H1 (cell line): ENCODE measurements at regions not wholly inside any gene's neighbourhood (a gene's known extent, or its start where the extent isn't known, plus 50 kb on each side); places are given as distances from the start of the nearest gene placed in this dataset.

ENCODE experiments used
- CTCF ChIA-PET: fragments of 300-600 bp; sonication (Branson Sonifier 250); formaldehyde crosslinking; loops from one replicate; lab custom pipeline; 2021; ENCODE audit not compliant: partially characterized antibody; lab: Charles Lee
- POLR2A ChIA-PET: fragments of 300-600 bp; sonication (Branson Sonifier 250); formaldehyde crosslinking; loops from one replicate; lab custom pipeline; 2021; ENCODE audit warnings: inconsistent platforms; ENCODE audit not compliant: partially characterized antibody; lab: Charles Lee
- DNase-seq, 2 experiments: peaks; one replicate each; pipeline versions ENCODE4 v3.0.0 to v3.0.0-alpha.2; 2010 to 2022; ENCODE audit warnings: low spot score in 2 of 2, low read depth in 1 of 2, mixed read lengths in 1 of 2
- FAIRE-seq: peaks from 2 replicates; lab custom pipeline; 2011; peaks lifted over from hg19 to GRCh38; lab: Jason Lieb, UNC
- H2AFZ ChIP-seq: 2 replicates; pipeline ENCODE4 v1.8.1; 2012; ENCODE audit warnings: low read length, inconsistent platforms
- H2AK5ac ChIP-seq: 2 replicates; pipeline ENCODE4 v1.6.1; 2013; ENCODE audit warnings: low read depth, low read length
- H2BK120ac ChIP-seq: replicated peaks from 2 replicates; pipeline ENCODE3; 2013; ENCODE audit warnings: low read depth, low read length, inconsistent platforms
- H2BK12ac ChIP-seq: 2 replicates; pipeline ENCODE4 v1.6.1; 2013; ENCODE audit warnings: low read depth, low read length
- H2BK15ac ChIP-seq: 2 replicates; pipeline ENCODE4 v1.6.1; 2013; ENCODE audit warnings: low read length
- H2BK20ac ChIP-seq: 2 replicates; pipeline ENCODE4 v1.6.1; 2013; ENCODE audit warnings: low read length
- H2BK5ac ChIP-seq: 2 replicates; pipeline ENCODE4 v1.6.1; 2013; ENCODE audit warnings: low read depth, low read length
- H3K14ac ChIP-seq: 2 replicates; pipeline ENCODE4 v1.6.1; 2013; ENCODE audit warnings: inconsistent platforms; ENCODE audit not compliant: insufficient read length
- H3K18ac ChIP-seq: 2 replicates; pipeline ENCODE4 v1.6.1; 2013; ENCODE audit warnings: low read length; ENCODE audit errors: extremely low read depth
- H3K23ac ChIP-seq: 2 replicates; pipeline ENCODE4 v1.6.1; 2013; ENCODE audit warnings: inconsistent platforms; ENCODE audit not compliant: insufficient read length
- H3K23me2 ChIP-seq: 2 replicates; pipeline ENCODE4 v1.6.1; 2013; ENCODE audit warnings: low read depth, low read length
- H3K27ac ChIP-seq: 2 replicates; pipeline ENCODE4 v1.6.1; 2011; ENCODE audit warnings: low read depth, low read length, inconsistent platforms
- H3K27me3 ChIP-seq, 4 experiments: replicated peaks in 1 of 4; 1 replicate in 1 of 4; 2 replicates in 3 of 4; pipeline versions ENCODE4 v1.6.1 to v1.8.1; 2011 to 2013; ENCODE audit warnings: low read length in 3 of 4, mild to moderate bottlenecking in 3 of 4, inconsistent platforms in 2 of 4, mixed read lengths in 2 of 4, moderate library complexity in 1 of 4; ENCODE audit not compliant: control insufficient read depth in 3 of 4, insufficient read depth in 3 of 4; ENCODE audit errors: extremely low read depth in 1 of 4
- H3K36me3 ChIP-seq, 4 experiments: 2 replicates each; pipeline versions ENCODE4 v1.6.1 to v1.8.1; 2011 to 2013; ENCODE audit warnings: mild to moderate bottlenecking in 4 of 4, low read length in 3 of 4, moderate library complexity in 2 of 4, control low read depth in 1 of 4, inconsistent platforms in 1 of 4; ENCODE audit not compliant: insufficient read depth in 4 of 4, control insufficient read depth in 2 of 4
- H3K4ac ChIP-seq: replicated peaks from 2 replicates; pipeline ENCODE3; 2013; ENCODE audit warnings: low read length, low read depth, mixed read lengths, inconsistent platforms; ENCODE audit not compliant: insufficient read length
- H3K4me1 ChIP-seq, 4 experiments: replicated peaks in 1 of 4; 1 replicate in 1 of 4; 2 replicates in 3 of 4; pipeline versions ENCODE4 v1.6.1 to v1.8.1; 2011 to 2013; ENCODE audit warnings: low read length in 3 of 4, inconsistent platforms in 2 of 4, mixed read lengths in 1 of 4; ENCODE audit not compliant: insufficient read depth in 4 of 4, control insufficient read depth in 3 of 4
- H3K4me2 ChIP-seq, 2 experiments: 2 replicates each; pipeline versions ENCODE4 v1.6.1 to v1.8.1; 2011 to 2013; ENCODE audit warnings: low read depth in 2 of 2, low read length in 2 of 2, control low read depth in 1 of 2, inconsistent platforms in 1 of 2, mild to moderate bottlenecking in 1 of 2; ENCODE audit not compliant: insufficient read depth in 1 of 2
- H3K4me3 ChIP-seq, 4 experiments: fragments of 200-600, 300-600 bp in 1 of 4; sonication (generic), shearing (Covaris generic), sonication (Bioruptor Twin) in 1 of 4; 2 replicates each; pipeline versions ENCODE4 v1.5.1 to v1.8.1; 2011 to 2016; ENCODE audit warnings: low read length in 4 of 4, low read depth in 3 of 4, control low read depth in 2 of 4, inconsistent platforms in 2 of 4, mild to moderate bottlenecking in 2 of 4, mixed read lengths in 1 of 4, moderate library complexity in 1 of 4; ENCODE audit not compliant: insufficient read depth in 2 of 4; ENCODE audit errors: extremely low read depth in 1 of 4
- H3K56ac ChIP-seq: replicated peaks from 2 replicates; pipeline ENCODE3; 2013; ENCODE audit warnings: low read depth, mild to moderate bottlenecking, mixed read lengths, low read length, inconsistent platforms; ENCODE audit not compliant: insufficient read length
- H3K79me1 ChIP-seq: 2 replicates; pipeline ENCODE4 v1.6.1; 2013; ENCODE audit warnings: low read depth, low read length, control low read depth
- H3K79me2 ChIP-seq, 2 experiments: 2 replicates each; pipeline versions ENCODE4 v1.6.1 to v1.8.1; 2012 to 2013; ENCODE audit warnings: low read length in 2 of 2, mild to moderate bottlenecking in 2 of 2, inconsistent platforms in 1 of 2; ENCODE audit not compliant: insufficient read depth in 2 of 2, control insufficient read depth in 1 of 2
- H3K9ac ChIP-seq, 4 experiments: replicated peaks in 1 of 4; 1 replicate in 1 of 4; 2 replicates in 3 of 4; pipeline versions ENCODE4 v1.6.1 to v1.8.1; 2011 to 2013; ENCODE audit warnings: low read depth in 3 of 4, low read length in 3 of 4, control low read depth in 2 of 4, mild to moderate bottlenecking in 2 of 4, moderate library complexity in 2 of 4, inconsistent platforms in 1 of 4; ENCODE audit errors: extremely low read depth in 1 of 4
- H3K9me3 ChIP-seq, 2 experiments: 2 replicates each; pipeline versions ENCODE4 v1.6.1 to v1.8.1; 2012 to 2013; ENCODE audit warnings: mild to moderate bottlenecking in 2 of 2, moderate library complexity in 2 of 2, control low read depth in 1 of 2, inconsistent platforms in 1 of 2, low read depth in 1 of 2, low read length in 1 of 2, mixed read lengths in 1 of 2; ENCODE audit not compliant: insufficient read depth in 2 of 2
- H4K20me1 ChIP-seq, 2 experiments: replicated peaks in 1 of 2; 2 replicates each; pipeline versions ENCODE3 to v1.8.1; 2011 to 2013; ENCODE audit warnings: inconsistent platforms in 2 of 2, low read length in 2 of 2, mild to moderate bottlenecking in 1 of 2; ENCODE audit not compliant: insufficient read depth in 2 of 2, control insufficient read depth in 1 of 2
- H4K5ac ChIP-seq: 2 replicates; pipeline ENCODE4 v1.6.1; 2013; ENCODE audit warnings: low read length, low read depth, mixed read lengths, inconsistent platforms; ENCODE audit not compliant: insufficient read length
- H4K8ac ChIP-seq: 2 replicates; pipeline ENCODE4 v1.8.0; 2013; ENCODE audit warnings: mild to moderate bottlenecking, moderate library complexity, low read length, inconsistent platforms; ENCODE audit not compliant: insufficient read depth; ENCODE audit errors: extremely low read depth
- H4K91ac ChIP-seq: replicated peaks from 2 replicates; pipeline ENCODE3; 2013; ENCODE audit warnings: low read length, mixed read lengths, inconsistent platforms; ENCODE audit not compliant: insufficient read length
- CHD1 ChIP-seq: IDR thresholded peaks from 2 replicates; pipeline ENCODE4 v1.6.1; 2012; ENCODE audit warnings: low read depth, low read length, improper control_type of control experiment
- CREB1 ChIP-seq: IDR thresholded peaks from 2 replicates; pipeline ENCODE4 v1.6.1; 2012; ENCODE audit warnings: inconsistent platforms
- CTBP2 ChIP-seq: IDR thresholded peaks from 2 replicates; pipeline ENCODE4 v1.7.0; 2011; ENCODE audit warnings: borderline replicate concordance, mild to moderate bottlenecking, moderate library complexity, mixed read lengths, low read length; ENCODE audit not compliant: insufficient read depth, insufficient read length
- RFX5 ChIP-seq: IDR thresholded peaks from 2 replicates; pipeline ENCODE4 v1.6.1; 2011; ENCODE audit warnings: low read depth, low read length, improper control_type of control experiment, borderline replicate concordance
- SAP30 ChIP-seq: fragments of 300-600 bp; sonication (generic); IDR thresholded peaks from 2 replicates; pipeline ENCODE4 v1.7.1; 2012; ENCODE audit warnings: low read length, moderate library complexity, mild to moderate bottlenecking, inconsistent platforms; ENCODE audit not compliant: insufficient read depth, insufficient replicate concordance
- SP2 ChIP-seq: IDR thresholded peaks from 2 replicates; pipeline ENCODE4 v1.6.1; 2012; ENCODE audit warnings: mild to moderate bottlenecking, low read length, inconsistent platforms
- SRF ChIP-seq: IDR thresholded peaks from 2 replicates; pipeline ENCODE4 v1.6.1; 2011; ENCODE audit warnings: mild to moderate bottlenecking, low read depth, low read length, moderate library complexity
- TAF1 ChIP-seq: IDR thresholded peaks from 2 replicates; pipeline ENCODE4 v1.6.1; 2011; ENCODE audit warnings: mild to moderate bottlenecking, low read depth, low read length
- WGBS, 2 experiments: shearing (Covaris generic) in 1 of 2; methylation state at CpG; one replicate each; pipeline versions ENCODE4 v1.1.6 to v1.1.7; 2013 to 2015; ENCODE audit warnings: low lambda C conversion rate in 2 of 2, mixed read lengths in 2 of 2, inconsistent platforms in 1 of 2, low coverage in 1 of 2, missing lambda C conversion rate in 1 of 2; ENCODE audit not compliant: insufficient replicate concordance in 2 of 2, insufficient coverage in 1 of 2, insufficient read length in 1 of 2; ENCODE audit errors: extremely low coverage in 1 of 2, missing lambda C conversion rate in 1 of 2; 5-methylcytosine and 5-hydroxymethylcytosine counted together

GRCh38 chr4:62517716-62518115 lies 1317.6 kb downstream of the ADGRL3 start:
- Histone ChIP-seq H3K9ac (no peak overlapping the region), H3K36me3 (no peaks in the 10 kb centered on the region), H3K79me1 (no peaks in the 10 kb centered on the region), H3K56ac (no peak overlapping the region), H3K23ac (no peak overlapping the region), H3K23me2 (no peaks in the 10 kb centered on the region), H3K27me3 (no peaks in the 10 kb centered on the region), H3K79me2 (no peaks in the 10 kb centered on the region), H3K14ac (no peak overlapping the region), H4K8ac (no peak overlapping the region), H2AFZ (no peak overlapping the region), H2BK12ac (no peak overlapping the region), H4K20me1 (no peaks in the 10 kb centered on the region), H2BK20ac (no peak overlapping the region), H3K9me3 (no peaks in the 10 kb centered on the region), H2AK5ac (no peak overlapping the region), H3K4me1 (peaks cover 0 to 4% (median 0%) of the 10 kb centered on the region in 4 experiments; a peak in 1 of 7 replicates), H3K4me2 (no peak overlapping the region), H3K27ac (no peak overlapping the region), H2BK120ac (no peak overlapping the region), H2BK5ac (no peak overlapping the region), H3K18ac (no peak overlapping the region), H2BK15ac (no peak overlapping the region), H3K4ac (no peak overlapping the region), H4K5ac (no peak overlapping the region), H4K91ac (no peak overlapping the region), H3K4me3 (no peak overlapping the region)
- no peak for FAIRE-seq
- DNase-seq: no peak
- WGBS, 2 experiments: 91% methylated on average over 1 of the region's 1 CpG; no CpG with 5 or more reads in 1 of the 2 experiments
- no peak for TF ChIP-seq SP2
- no peak for TF ChIP-seq TAF1
- TF ChIP-seq CREB1: no peak
- TF ChIP-seq SRF: no peak
- TF ChIP-seq CTBP2: no peak
- TF ChIP-seq CHD1: no peak
- no peak for TF ChIP-seq SAP30
- TF ChIP-seq RFX5: no peak
- ChIA-PET POLR2A (no interaction called here), CTCF (no interaction called here)
